GM12878 (cell line): ENCODE measurements at regions not wholly inside any gene's neighbourhood (a gene's known extent, or its start where the extent isn't known, plus 50 kb on each side); places are given as distances from the start of the nearest gene placed in this dataset.

Experiments used
- ATAC-seq: fragments of 200-7000 bp; cut with Tn5 transposase; 3 replicates; pipeline ENCODE4 v1.9.1; 2020; ENCODE audit warnings: mild to moderate bottlenecking, moderate library complexity
- BruUV-seq: library from RNA; stranded (reverse); fragments of 400-500 nt; replicated peaks from 2 replicates; lab custom pipeline; 2021; lab: Mats Ljungman, UMichigan
- CTCF ChIA-PET: fragments of 300-600 bp; sonication (Branson Sonifier 250); formaldehyde crosslinking; extraction: SDS; loops from one replicate; lab custom pipeline; 2021; ENCODE audit warnings: inconsistent platforms; lab: Yijun Ruan, JAX
- POLR2A ChIA-PET: fragments of 350-600 bp; formaldehyde crosslinking; extraction: SDS; loops from one replicate; lab custom pipeline; 2021; ENCODE audit warnings: inconsistent platforms; lab: Charles Lee
- RAD21 ChIA-PET: fragments of 300-600 bp; sonication (Branson Sonifier 250); formaldehyde crosslinking; loops from one replicate; lab custom pipeline; 2023; ENCODE audit warnings: antibody characterized with exemption; ENCODE audit not compliant: unreplicated experiment; lab: Charles Lee
- SMC1A ChIA-PET: fragments of 300-600 bp; sonication (Branson Sonifier 250); formaldehyde crosslinking; loops from one replicate; lab custom pipeline; 2023; ENCODE audit not compliant: unreplicated experiment, uncharacterized antibody; lab: Charles Lee
- DNase-seq: peaks from one replicate; pipeline ENCODE4 v3.0.0-alpha.2; 2011; ENCODE audit warnings: low read depth, low spot score
- FAIRE-seq: peaks from 3 replicates; lab custom pipeline; 2011; peaks lifted over from hg19 to GRCh38; lab: Jason Lieb, UNC
- H2AFZ ChIP-seq: 2 replicates; pipeline ENCODE4 v1.6.0; 2011; ENCODE audit warnings: low read depth, low read length, control low read depth; ENCODE audit not compliant: control insufficient read depth
- H3K27ac ChIP-seq: 2 replicates; pipeline ENCODE4 v1.5.1; 2011; ENCODE audit warnings: control low read depth; ENCODE audit not compliant: control insufficient read depth, insufficient read depth
- H3K27me3 ChIP-seq, 2 experiments: replicated peaks in 1 of 2; 2 replicates each; pipeline versions ENCODE4 v1.6.0 to v1.6.1; 2011; ENCODE audit warnings: low read length in 1 of 2; ENCODE audit not compliant: control insufficient read depth in 2 of 2, insufficient read depth in 2 of 2
- H3K36me3 ChIP-seq, 2 experiments: 2 replicates each; pipeline ENCODE4 v1.5.1; 2011; ENCODE audit warnings: low read length in 1 of 2; ENCODE audit not compliant: control insufficient read depth in 2 of 2, insufficient read depth in 2 of 2
- H3K4me1 ChIP-seq: 2 replicates; pipeline ENCODE4 v1.6.1; 2011; ENCODE audit warnings: mild to moderate bottlenecking, low read length, moderate library complexity, mixed read lengths; ENCODE audit not compliant: control insufficient read depth, insufficient read depth
- H3K4me2 ChIP-seq: 2 replicates; pipeline ENCODE4 v1.6.0; 2011; ENCODE audit warnings: control low read depth; ENCODE audit not compliant: control insufficient read depth, insufficient read depth
- H3K4me3 ChIP-seq: fragments of 200-600 bp; sonication (generic); 2 replicates; pipeline ENCODE4 v1.5.1; 2016
- H3K79me2 ChIP-seq: 2 replicates; pipeline ENCODE4 v1.6.0; 2011; ENCODE audit warnings: low read length; ENCODE audit not compliant: control insufficient read depth, insufficient read depth
- H3K9ac ChIP-seq: 2 replicates; pipeline ENCODE4 v1.8.0; 2011; ENCODE audit warnings: low read length, control low read depth, mixed read lengths; ENCODE audit not compliant: control insufficient read depth, insufficient read depth
- H3K9me3 ChIP-seq: replicated peaks from 3 replicates; pipeline ENCODE4 v1.5.1; 2011; ENCODE audit warnings: mild to moderate bottlenecking, low read length; ENCODE audit not compliant: control insufficient read depth, insufficient read depth
- H4K20me1 ChIP-seq: 2 replicates; pipeline ENCODE4 v1.6.0; 2011; ENCODE audit not compliant: control insufficient read depth, insufficient read depth
- CBX5 ChIP-seq: sonication (generic); IDR thresholded peaks from 2 replicates; pipeline ENCODE4 v1.6.1; 2016; ENCODE audit warnings: low read depth, moderate library complexity, mild to moderate bottlenecking, inconsistent platforms
- GATAD2B ChIP-seq: fragments of 450-650 bp; conservative IDR thresholded peaks from 2 replicates; pipeline ENCODE4 v1.6.1; 2017; ENCODE audit warnings: low read depth, mild to moderate bottlenecking, moderate library complexity
- NFXL1 ChIP-seq: fragments of 450-650 bp; IDR thresholded peaks from 2 replicates; pipeline ENCODE4 v1.6.1; 2017; ENCODE audit warnings: antibody characterized with exemption, mild to moderate bottlenecking, borderline replicate concordance
- NR2F1 ChIP-seq: fragments of 450-650 bp; conservative IDR thresholded peaks from 2 replicates; pipeline ENCODE4 v1.6.1; 2017; ENCODE audit warnings: mild to moderate bottlenecking
- RELA ChIP-seq: fragments of 450-650 bp; IDR thresholded peaks from 2 replicates; pipeline ENCODE4 v1.8.0; 2014; ENCODE audit warnings: borderline replicate concordance; ENCODE audit not compliant: partially characterized antibody
- SIX5 ChIP-seq: IDR thresholded peaks from 2 replicates; pipeline ENCODE4 v1.6.1; 2011; ENCODE audit warnings: mild to moderate bottlenecking, low read depth, low read length, moderate library complexity; ENCODE audit not compliant: severe bottlenecking
- SKIL ChIP-seq: fragments of 450-650 bp; IDR thresholded peaks from 2 replicates; pipeline ENCODE4 v1.6.1; 2017; ENCODE audit warnings: mild to moderate bottlenecking, low read depth, inconsistent platforms; ENCODE audit not compliant: poor library complexity, severe bottlenecking
- ZNF24 ChIP-seq: fragments of 450-650 bp; IDR thresholded peaks from 2 replicates; pipeline ENCODE4 v1.6.1; 2017; ENCODE audit warnings: antibody characterized with exemption, mild to moderate bottlenecking
- ZNF622 ChIP-seq: fragments of 450-650 bp; IDR thresholded peaks from 2 replicates; pipeline ENCODE4 v1.6.1; 2017; ENCODE audit warnings: mild to moderate bottlenecking, inconsistent platforms
- WGBS: methylation state at CpG from one replicate; pipeline ENCODE4 v1.1.6; 2016; ENCODE audit warnings: low lambda C conversion rate; ENCODE audit not compliant: insufficient replicate concordance, insufficient coverage; ENCODE audit errors: missing lambda C conversion rate; 5-methylcytosine and 5-hydroxymethylcytosine counted together
- in situ Hi-C: fragments of 300-500 bp; cut with MboI; formaldehyde crosslinking; loops from 9 replicates; pipeline ENCODE4 v1.14.3; 2018; ENCODE audit warnings: mixed read lengths
- intact Hi-C: fragments of 100-400 bp; cut with micrococcal nuclease; formaldehyde crosslinking; loops from one replicate; pipeline ENCODE4 v1.14.2; 2022; ENCODE audit not compliant: unreplicated experiment

DNA sequence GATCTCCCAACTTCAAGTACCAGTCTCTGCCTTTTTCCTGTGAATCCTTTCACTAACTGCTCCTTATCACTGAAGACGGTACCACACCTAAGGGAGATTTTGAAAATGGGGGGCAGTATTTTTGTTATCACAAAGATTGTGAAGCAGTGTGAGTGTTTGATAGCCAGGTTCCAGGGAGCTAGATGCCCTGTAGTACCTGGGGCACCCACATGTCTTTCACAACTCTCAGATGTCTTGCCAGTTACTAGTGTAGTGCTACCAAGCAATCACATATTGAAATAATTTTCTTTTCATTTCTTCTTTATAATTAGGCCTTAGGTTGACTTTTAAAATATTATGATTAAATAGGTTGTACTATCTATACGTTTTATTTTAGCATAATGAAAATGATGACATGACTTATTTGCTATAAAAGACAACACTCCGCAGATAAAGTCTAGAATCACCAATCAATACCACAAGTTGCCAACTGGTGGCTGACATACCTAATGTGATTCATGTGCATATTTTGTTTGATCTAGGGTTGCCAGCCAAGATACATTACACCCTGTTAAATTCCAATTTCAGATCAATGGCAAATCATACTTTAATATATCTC is 215.9 kb downstream of the EXOC5 start:
- Histone ChIP-seq H3K9me3 (no peaks in the 10 kb centered on the region), H3K27me3 (no peaks in the 10 kb centered on the region), H3K27ac (no peak overlapping the region), H3K4me3 (no peak overlapping the region), H3K4me1 (no peaks in the 10 kb centered on the region), H3K36me3 (no peaks in the 10 kb centered on the region), H3K4me2 (no peak overlapping the region), H3K9ac (no peak overlapping the region), H2AFZ (no peak overlapping the region), H3K79me2 (no peaks in the 10 kb centered on the region), H4K20me1 (no peaks in the 10 kb centered on the region)
- ChIA-PET CTCF (interaction anchor here (0.6 kb wide), 1 partner anchor 98 kb away, joined by 3 read pairs; no protein-coding TSS in a partner anchor), POLR2A (no interaction called here), RAD21 (no interaction called here), SMC1A (interaction anchor here (1.9 kb wide), 1 partner anchor 9 kb away, joined by 5 read pairs; no protein-coding TSS in a partner anchor)
- WGBS = 66% methylated on average over 3 of the region's 3 CpGs
- TF ChIP-seq NFXL1 (no peak), RELA (no peak), ZNF622 (no peak), SIX5 (no peak), ZNF24 (no peak), CBX5 (no peak), SKIL (no peak), GATAD2B (no peak), NR2F1 (no peak)
- in situ Hi-C loops = no loop called here
- DNase-seq (no peak), FAIRE-seq (no peak), ATAC-seq (no peak)
- no TSS peak for BruUV-seq
- intact Hi-C loops = no loop called here
